NCI-H2081 (cell line): ENCODE measurements at regions not wholly inside any gene's neighbourhood (a gene's known extent, or its start where the extent isn't known, plus 50 kb on each side); places are given as distances from the start of the nearest gene placed in this dataset.
A peak's percentile ranks its signal among the peaks of the same experiment; 100 is the strongest.

Source experiments
- DNase-seq, 2 experiments: peaks; one replicate each; lab custom pipeline; 2025; lab: John Stamatoyannopoulos, UW

DNA sequence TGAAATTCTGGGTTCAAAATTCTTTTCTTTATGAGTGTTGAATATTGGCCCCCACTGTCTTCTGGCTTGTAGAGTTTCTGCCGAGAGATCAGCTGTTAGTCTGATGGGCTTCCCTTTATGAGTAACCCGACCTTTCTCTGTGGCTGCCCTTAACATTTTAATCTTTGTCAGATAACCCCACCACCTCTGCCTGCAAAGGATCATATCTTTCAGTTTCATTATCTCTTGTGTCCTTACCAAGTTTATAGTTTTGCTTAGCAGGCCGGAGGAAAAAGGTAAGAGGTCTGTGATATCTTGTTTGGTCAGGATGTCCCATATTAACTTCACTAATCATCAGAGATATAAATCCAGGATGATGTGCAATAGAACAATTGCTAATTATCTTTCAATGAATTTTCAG, 970.2 kb upstream of the TYRP1 start:
- no peak for DNase-seq

DNA sequence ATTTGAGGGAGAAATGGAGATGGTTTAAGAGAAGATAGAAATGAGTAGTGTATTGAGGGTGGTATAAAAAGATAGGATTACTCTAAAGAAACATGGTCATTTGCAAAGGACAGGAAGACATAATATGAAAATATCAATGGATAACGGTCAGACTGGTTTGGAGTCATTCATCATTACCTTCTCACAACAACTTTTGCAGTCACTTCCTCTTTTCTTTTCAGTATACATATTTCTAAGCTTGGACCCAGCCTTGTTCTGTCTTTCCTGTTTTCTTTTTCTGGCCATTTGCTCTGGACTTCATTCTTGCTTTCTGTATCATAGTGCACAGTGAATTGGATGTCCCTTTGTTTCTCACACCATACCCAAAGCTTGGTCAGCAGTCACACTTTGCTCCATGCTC, 966.5 kb upstream of the TYRP1 start:
- DNase-seq = no peak

DNA sequence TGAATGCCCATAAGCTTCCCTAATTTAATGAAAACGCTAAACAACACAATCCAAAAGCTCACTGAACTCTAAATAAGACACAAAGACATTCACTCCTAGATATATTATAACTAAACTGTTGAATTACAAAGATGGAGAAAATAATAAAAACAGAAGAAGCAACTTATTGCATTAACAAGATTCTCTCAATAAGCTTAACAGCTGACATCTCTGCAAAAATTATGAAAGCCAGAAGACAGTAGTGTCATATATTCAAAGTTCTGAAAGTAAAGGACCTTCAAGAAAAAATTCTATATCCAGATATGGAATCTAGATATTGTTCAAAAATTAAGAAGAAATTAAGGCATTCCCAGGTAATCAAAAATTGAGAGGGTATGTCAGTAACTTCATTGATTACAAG, 957.8 kb upstream of the TYRP1 start:
- DNase-seq = no peak

DNA sequence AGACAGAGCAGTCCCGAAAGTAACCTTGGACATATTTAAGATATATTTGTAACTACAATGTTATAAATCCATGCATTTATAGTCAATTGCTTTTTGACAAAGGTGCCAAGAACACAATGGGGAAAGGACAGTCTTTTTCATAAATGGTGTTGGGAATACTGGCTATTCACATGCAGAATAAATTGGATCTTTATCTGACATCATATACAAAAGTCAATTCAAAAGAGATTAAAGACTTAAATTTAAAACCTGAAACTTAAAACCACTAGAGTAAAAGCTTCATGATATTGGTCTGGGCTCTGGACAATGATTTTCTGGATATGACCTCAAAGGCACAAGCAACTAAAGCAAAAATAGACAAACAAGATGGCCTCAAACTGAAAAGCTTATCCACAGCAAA, 950.7 kb upstream of the TYRP1 start:
- no peak for DNase-seq

DNA sequence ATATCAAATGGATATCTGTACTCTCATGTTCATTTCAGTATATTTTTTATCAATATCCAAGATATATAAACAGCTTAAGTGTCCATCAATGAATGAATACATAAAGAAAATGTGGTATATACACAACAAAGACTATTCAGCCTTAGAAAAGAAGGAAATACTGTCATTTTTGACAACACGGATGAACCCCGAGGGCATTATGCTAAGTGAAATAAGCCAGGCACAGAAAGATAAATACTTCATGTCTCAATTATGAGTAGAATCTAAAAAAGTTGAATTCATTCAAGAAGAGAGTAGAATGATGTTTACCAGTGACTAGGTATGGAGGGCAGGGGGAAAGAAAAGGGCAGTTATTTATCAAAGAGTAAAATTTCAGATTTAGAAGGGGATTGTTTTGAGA, 949.8 kb upstream of the TYRP1 start:
- no peak for DNase-seq

DNA sequence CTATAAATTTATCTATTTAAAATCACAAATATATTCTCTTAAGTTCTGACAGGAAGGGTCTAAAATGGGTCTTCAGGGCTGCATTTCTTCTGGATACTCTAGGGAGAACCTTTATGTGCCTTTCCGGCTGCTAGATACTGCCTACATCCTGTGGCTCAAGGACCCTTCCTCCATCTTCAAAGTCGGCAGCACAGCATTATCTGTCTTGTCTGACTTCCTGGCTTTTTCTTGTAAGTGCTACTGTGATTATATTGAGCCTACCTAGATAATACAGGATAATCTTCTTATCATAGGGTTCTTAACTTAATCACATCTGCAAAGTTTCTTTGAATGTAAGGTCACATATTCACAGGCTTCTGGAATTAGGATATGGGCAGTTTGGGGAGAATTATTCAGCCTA, 943.8 kb upstream of the TYRP1 start:
- DNase-seq = no peak

DNA sequence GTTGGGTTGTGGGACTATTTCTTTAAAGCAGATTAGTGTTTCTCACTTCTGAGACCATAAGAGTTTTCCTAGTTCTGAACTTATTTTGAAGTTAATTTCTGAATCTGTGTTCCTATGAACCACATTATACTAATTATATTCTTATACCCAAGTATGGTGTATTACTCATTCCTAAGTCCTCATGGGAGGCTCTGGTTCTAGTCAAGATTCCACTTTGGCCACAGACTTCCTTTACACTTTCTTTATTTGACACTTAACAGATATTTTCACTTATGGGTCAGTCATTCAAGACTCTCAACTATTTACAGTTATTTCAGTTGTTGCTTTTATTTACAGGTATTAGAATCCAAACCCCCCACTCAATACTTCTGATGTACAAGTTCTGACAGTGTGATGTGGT, 937.2 kb upstream of the TYRP1 start:
- DNase-seq = no peak

DNA sequence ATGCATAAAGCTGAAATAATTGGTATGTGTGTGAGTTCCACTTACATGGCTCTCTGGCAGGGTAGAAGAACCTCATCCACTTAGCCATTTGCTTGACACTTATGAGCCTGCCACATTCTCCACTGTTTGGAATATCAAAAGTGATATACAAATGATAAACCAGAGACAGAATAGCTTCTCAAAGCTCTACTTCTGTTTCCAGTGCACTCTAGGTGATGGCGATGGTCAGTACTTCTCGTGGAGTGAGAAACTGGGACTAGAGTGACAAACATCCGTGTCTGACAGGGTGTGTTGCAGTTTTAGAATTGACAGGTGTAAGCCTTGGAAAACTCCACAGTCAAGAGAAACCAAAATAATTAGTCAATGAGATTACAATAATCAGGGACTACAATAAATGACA, 935.8 kb upstream of the TYRP1 start:
- no peak for DNase-seq

DNA sequence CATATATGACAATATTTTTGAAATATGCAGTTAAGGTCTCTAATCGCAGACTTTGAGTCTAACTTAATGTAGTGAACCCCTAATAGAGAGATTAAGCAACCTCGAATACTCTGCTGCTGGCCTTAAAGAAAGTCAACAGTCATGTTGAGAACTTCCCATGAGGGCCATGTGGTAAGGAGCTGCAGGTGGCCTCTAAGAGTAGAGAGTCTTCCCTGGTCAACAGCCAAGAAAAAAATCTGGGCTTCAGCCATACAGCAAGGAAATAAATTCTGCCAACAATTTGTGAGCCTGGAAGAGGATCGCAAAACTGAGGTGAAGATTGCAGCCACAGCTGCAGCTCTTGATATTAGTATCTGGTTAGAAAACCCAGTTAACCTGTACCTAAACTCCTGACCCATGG, 935.2 kb upstream of the TYRP1 start:
- DNase-seq = no peak

DNA sequence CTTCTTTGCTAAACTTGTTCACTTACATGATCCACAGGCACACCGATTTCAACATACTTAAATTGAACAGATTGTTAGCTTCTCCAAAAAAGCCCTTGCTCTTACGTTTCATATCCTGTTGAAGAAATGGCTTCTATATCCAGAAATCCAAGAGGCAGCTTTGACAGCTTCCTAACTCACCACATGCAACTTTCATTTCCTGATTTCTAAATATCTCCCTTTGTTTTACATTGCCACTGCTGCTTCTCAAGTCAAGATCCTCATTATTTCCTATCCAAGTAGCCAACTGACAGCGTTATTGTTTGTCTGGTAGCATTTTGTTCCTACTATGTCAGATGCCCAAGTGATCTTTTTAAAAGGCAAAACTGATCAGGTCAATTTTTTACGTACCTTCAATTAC, 913.2 kb upstream of the TYRP1 start:
- no peak for DNase-seq

DNA sequence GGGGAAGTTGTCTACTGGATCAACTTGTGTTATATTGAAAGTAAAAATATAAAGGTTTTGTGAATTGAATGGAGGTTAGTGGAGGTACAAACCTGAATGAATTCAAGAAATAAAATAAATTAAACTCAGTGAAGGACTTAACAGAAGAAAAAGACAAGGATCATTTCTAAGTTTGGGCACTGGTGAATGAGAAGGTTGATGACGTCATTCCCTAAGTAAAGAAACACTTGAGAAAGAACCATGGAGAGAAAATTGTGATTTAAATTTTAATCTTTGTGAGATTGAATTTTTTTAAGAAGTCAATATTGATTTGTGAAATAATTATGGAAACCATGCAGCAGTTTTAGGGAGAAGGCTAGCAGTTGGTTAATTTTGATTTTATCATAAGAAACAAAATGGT, 900.3 kb upstream of the TYRP1 start:
- DNase-seq = no peak

DNA sequence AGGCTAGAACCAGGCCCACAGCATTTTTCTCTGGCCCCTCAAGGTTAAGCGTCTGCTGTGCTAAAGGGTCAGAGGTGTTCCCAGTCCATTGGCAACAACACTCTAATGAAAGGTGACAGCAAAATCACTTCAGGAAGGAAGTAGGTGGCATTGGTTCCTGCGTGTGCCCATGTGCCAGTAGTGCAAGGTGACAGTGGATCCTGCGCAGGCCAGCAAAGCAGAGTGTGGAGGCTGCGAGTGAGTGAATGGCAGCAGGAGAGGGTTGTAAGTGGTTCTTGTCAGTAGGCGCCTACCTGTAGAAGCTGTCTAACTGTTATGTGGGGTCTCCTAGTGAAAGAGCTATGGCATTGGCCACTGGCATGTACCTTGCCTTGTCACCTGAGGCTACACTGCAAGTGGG, 898.2 kb upstream of the TYRP1 start:
- no peak for DNase-seq

DNA sequence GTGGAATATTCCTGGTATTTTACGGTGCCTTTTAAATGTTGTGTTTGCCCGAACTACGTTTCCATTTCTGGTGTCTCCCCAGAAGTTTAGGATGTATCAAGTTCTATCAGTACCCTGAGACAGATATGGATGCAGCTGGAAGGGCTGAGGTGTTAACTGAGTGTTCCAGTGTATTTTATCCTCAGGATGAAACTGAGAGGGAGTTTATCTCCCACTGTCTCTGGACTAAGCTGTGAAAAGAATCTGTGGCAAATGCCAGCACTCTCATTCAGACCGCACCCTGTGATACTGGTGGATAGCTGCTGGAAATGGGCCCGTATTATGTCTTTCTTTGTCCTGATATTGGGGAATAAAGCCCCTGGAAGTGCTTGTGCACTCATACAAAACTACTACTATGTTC, 887.2 kb upstream of the TYRP1 start:
- no peak for DNase-seq

DNA sequence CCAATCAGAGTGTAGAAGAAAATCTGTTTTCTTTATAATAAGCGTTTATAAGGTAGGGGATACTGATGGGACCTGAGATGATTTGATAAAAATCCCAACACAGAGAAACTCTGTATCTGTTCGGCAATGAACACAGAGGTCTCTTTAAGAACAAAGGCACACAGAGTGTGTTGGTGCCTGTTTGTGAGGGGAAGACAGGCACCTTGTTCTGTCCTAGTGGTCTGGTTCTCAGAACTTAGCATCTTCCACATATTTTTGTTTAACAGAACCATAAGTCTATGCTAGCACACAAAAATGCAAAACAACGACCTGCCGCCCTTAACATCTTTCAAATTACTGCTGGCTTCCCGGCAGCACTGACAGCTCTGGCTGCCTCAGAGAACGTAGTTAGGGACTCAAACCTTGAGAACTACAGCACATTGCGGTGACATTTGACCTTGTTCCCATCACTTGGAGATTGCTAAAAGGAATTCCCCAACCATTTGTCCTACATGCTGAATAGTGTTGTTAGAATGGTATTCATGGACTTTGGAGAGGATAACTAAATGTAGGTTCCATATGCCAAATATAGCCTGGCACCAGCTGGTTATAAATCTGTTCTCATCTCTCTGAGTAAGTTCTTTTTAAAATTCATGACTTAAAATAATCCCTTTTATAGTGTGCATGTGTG, 871.7 kb upstream of the TYRP1 start:
- DNase-seq = no peak

DNA sequence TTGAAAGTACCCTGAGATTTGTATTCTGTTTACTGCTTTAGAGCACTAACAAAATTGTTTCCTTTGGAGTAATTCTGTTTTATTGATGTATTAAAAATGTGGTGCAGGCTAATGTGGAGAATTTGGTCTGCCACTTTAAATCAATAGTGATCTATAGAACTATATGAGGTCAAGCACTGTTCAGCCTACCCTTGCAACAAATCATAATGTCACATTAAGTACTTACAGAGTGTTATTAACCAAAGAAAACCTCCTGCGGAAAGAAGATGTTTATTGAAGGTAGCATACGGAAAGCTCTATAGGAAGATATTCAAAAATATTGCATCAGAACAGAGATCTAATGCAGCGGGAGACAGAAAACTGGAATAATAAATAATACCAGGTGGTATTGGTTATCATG, 865.0 kb upstream of the TYRP1 start:
- DNase-seq = no peak

DNA sequence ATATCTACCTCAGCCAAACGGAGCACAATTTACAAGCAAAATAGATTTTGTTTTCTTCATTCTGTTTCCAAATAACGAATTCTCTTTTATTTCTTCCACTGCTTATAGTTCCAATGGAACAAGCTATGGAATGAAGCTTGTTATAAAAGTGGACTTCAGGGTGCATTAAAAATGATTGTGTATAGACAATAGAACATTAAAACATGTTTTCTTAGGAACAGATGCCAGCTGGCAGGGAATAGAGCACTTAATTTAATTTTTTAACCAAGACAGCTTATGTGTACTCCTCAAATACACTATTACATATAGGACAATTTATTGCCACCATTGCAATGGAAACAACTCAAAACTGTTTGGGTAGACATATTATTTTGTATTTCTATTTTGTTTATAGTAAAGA, 860.1 kb upstream of the TYRP1 start:
- no peak for DNase-seq

DNA sequence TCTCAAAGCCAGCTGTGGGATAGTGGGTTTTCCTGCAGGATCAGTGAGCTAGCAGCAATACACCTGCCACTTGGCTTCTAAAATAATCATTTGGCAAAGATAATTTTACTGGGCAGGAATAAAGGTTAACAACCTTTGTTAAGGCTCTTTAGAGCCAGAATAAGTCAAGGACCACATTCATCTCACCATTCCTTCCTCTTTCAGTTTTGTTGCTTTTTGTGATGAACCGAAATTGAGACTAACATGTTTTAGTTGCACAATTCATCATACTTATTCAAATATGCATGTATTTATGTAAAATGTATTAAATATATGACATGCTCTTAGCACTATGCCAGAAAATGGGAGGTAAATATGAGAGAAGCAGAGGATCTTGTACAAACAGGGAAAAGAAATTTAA, 824.4 kb upstream of the TYRP1 start:
- DNase-seq = no peak

DNA sequence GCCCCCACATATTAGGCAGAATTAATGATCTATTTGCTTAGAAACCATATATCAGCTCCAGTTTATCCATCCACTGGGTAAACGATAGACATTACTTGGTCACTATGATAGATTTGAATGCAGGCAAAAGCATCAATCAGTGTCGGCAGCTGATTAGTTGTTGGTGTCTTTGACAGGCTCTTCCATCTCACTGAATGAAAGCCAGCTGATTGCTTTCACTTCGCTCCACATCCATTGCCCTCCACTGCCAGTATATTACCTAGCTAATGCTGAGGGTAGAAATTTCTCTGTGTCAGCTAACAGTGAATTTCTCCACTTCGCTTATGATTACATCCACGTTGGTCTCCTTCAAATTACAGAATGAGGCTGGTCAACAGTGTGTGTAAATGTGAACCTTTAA, 821.3 kb upstream of the TYRP1 start:
- peak in 1 of 2 experiments; percentile 26 for DNase-seq

DNA sequence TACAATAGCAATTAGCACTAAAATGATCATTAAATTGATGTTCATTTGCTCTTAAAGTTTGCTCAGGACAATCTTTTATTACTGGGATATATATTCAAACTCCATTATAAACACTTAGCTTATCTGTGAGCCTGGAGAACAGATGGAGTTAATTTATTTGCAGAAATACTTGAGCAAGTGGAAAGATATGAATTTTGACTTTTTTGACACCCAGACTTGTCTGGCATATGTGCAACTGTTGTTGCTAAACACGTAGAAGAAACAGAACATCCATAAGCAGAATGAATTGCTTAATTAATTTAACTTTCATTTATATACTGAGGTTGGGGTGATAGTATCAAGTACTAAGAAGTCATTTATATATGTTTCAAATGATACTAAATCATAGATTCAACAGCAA, 820.7 kb upstream of the TYRP1 start:
- peak in 1 of 2 experiments; percentile 26 for DNase-seq

DNA sequence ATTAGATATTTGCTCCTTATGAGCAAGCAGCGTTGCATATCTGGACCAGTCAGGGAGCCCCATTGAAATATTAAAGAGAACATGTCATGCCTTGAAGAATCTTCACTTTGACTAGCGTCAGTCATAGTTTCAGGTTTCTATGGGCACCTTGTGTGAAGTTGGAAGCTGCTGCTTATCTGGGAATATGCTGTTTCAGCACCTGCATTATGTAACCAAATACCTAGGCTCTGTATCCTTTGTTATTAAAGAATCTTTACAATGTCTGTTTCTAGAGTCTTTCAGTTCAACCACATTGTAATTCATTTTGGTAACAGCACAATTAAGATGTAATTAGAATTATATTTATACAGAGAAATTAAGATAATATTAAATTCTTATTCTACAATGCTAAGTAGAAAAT, 818.8 kb upstream of the TYRP1 start:
- no peak for DNase-seq

DNA sequence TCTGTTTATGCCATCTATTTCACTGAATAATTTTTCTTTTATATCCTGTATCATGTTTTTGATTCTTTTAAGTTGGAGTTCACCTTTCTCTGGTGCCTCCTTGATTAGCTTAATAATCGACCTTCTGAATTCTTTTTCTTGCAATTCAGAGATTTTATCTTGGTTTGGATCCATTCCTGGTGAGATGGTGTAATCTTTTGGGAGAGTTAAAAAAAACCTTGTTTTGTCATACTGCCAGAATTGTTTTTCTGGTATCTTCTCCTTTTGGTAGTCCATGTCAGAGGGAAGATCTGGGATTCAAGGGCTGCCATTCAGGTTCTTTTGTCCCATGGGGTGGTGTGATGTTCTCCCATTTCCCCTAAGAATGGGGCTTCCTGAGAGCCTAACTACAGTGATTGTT, 800.8 kb upstream of the TYRP1 start:
- DNase-seq = no peak

DNA sequence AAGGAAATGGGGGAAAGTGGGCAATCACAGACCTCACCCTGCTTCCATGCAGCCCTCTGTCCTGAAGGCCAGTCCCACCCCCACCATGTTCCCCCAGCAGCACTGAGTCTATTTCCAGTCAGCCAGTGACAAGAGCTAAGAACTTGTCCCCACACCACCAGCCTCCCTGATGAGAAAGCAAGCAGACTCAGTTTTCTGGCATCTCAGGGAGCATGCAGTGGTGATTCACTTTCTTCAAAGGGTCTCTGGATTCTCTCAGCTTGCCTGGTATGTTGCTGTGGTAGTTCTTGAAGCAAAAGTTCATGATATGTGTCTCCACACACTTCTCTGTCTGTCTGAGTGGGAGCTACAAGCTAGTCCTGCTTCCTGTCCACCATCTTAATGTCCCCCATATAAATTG, 799.9 kb upstream of the TYRP1 start:
- no peak for DNase-seq

DNA sequence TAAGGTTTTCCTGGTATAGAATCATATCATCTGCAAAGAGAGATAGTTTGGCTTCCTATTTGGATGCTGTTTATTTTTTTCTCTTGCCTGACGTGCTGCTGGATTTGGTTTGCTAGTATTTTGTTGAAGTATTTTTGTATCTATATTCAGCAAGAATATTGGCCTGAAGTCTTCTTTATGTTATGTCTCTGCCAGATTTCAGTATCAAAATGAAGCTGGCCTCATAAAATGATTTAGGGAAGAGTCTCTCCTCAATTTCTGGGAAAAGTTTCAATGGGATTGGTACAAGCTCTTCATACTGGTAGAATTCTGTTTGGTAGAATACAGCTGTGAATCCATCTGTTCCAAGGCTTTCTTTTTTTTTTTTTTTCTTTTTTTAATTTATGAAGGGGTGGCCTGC, 799.0 kb upstream of the TYRP1 start:
- DNase-seq = no peak

DNA sequence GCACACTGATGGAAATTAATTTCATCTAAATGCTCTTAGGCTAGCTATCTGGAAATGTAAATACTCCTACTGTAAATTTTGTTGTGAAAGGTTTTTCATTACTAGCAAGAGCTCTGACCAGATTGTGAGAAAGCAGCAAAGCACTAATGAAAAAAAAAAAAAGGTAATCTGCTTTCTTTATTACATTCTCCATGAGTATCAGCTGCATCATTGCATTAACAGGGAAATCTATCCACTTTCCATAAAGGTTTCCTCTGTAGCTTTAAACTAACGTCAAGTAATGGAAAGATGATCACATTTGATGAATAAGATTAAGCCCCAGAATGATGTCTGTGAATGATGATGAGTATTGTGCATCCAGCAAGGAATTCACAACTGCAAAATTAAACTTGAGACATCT, 790.6 kb upstream of the TYRP1 start:
- DNase-seq = no peak

DNA sequence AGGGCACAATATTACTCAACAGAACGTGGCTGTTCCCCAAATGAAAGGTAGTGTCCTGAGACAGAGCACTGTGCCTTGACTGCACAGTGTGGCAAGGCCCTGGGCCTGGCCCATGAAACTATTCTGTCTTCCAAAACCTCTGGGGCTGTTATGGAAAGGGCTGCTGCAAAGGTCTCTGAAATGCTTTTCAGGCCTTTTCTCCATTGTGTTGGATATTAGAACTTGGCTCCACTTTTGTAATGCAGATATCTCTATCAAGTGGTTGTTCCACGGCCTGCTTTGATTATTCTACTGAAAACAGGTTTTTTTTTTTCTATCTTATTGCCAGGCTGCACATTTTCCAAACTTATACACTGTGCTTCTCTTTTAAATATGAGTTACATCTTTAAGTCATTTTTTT, 777.5 kb upstream of the TYRP1 start:
- no peak for DNase-seq
